ENCODE measurements at regions not wholly inside any gene's neighbourhood (a gene's known extent, or its start where the extent isn't known, plus 50 kb on each side); places are given as distances from the start of the nearest gene placed in this dataset.

- TF ChIP-seq CTCF (IDR thresholded peaks at IDR 0.05): no peak
- no peak for TF ChIP-seq POLR2A (IDR thresholded peaks at IDR 0.05)
Measured at GRCh38 chrX:95721011-95721410, 963.6 kb upstream of the DIAPH2 start.

Data from breast epithelium (tissue), 3 donors.